Ovary (tissue), 7 donors: ENCODE measurements at regions not wholly inside any gene's neighbourhood (a gene's known extent, or its start where the extent isn't known, plus 50 kb on each side); places are given as distances from the start of the nearest gene placed in this dataset.

ENCODE experiments used
- DNase-seq, 5 donors: peaks; one replicate each; pipeline ENCODE4 v3.0.0-alpha.2; 2019 to 2020
- H3K27ac ChIP-seq, 2 donors: fragments of 200-600 bp; one replicate each; pipeline versions ENCODE4 v1.5.1 to v1.8.0; 2019 to 2022
- H3K27me3 ChIP-seq: fragments of 200-600 bp; one replicate; pipeline ENCODE4 v1.8.0; 2022
- H3K36me3 ChIP-seq: fragments of 200-600 bp; sonication (generic); one replicate; pipeline ENCODE4 v1.5.1; 2019
- H3K4me1 ChIP-seq: one replicate; pipeline ENCODE4 v1.8.1; 2013; ENCODE audit warnings: mild to moderate bottlenecking, moderate library complexity; ENCODE audit not compliant: insufficient read depth
- H3K4me3 ChIP-seq: fragments of 200-600 bp; sonication (generic); one replicate; pipeline ENCODE4 v1.5.1; 2017
- H3K9me3 ChIP-seq, 2 donors: fragments of 200-600 bp in 1 of 2; sonication (generic) in 1 of 2; one replicate each; pipeline versions ENCODE4 v1.5.1 to v1.8.1; 2013 to 2019; ENCODE audit warnings: mild to moderate bottlenecking in 1 of 2, moderate library complexity in 1 of 2
- CTCF ChIP-seq, 3 donors: fragments of 450-650 bp in 2 of 3; fragments of 200-600 bp in 1 of 3; IDR thresholded peaks; one replicate each; pipeline versions ENCODE4 v1.5.1 to v1.8.0; 2016 to 2022; ENCODE audit warnings: antibody characterized with exemption in 3 of 3, mild to moderate bottlenecking in 1 of 3
- EP300 ChIP-seq: sonication (generic); formaldehyde crosslinking; IDR thresholded peaks from one replicate; pipeline ENCODE4 v1.6.1; 2017; ENCODE audit warnings: antibody characterized with exemption
- POLR2A ChIP-seq: fragments of 450-650 bp; IDR thresholded peaks from one replicate; pipeline ENCODE4 v1.6.1; 2017; ENCODE audit warnings: antibody characterized with exemption, mild to moderate bottlenecking, moderate library complexity
- WGBS, 3 donors: extraction: QIAGEN DNeasy Blood & Tissue Kit in 1 of 3; methylation state at CpG; one replicate each; pipeline versions ENCODE4 v1.1.5 to v1.1.7; 2013 to 2017; 5-methylcytosine and 5-hydroxymethylcytosine counted together
- intact Hi-C, 4 donors: fragments of 100-400 bp; cut with DNase I; formaldehyde crosslinking; loops; one replicate each; pipeline versions ENCODE4 v1.11.0 to v1.15.1; 2022 to 2023
- donor health status: DM: no; HTN: no; CAD: no; lungs with moderate emphysema.
- donor health status: DM: no; HTN: no; CAD: no.
- donor health status: Bipolar disorder and iron deficiency.
- donor health status: DM: no; HTN: no; CAD: no.
- donor health status: DM: yes; HTN: yes; CAD: no.

GRCh38 chr9:38281917-38282316 lies 110.6 kb upstream of the ALDH1B1 start:
- TF ChIP-seq CTCF (IDR thresholded peaks at IDR 0.05) (no peak), EP300 (no peak), POLR2A (no peak)
- H3K4me1 ChIP-seq, result no peaks in the 10 kb centered on the region
- H3K9me3 ChIP-seq, result no peaks in the 10 kb centered on the region
- no peaks in the 10 kb centered on the region for H3K27me3 ChIP-seq
- no peak overlapping the region for H3K27ac ChIP-seq
- no peaks in the 10 kb centered on the region for H3K36me3 ChIP-seq
- DNase-seq, result no peak
- H3K4me3 ChIP-seq, result no peak overlapping the region
- 90% methylated on average over 11 of the region's 11 CpGs for WGBS, 3 donors
- intact Hi-C loops, result no loop called here

- no peak overlapping the region for H3K27ac ChIP-seq
- WGBS, 3 donors, result 82 to 89% (median 85%) methylated on average over 4 of the region's 4 CpGs
- no peaks in the 10 kb centered on the region for H3K27me3 ChIP-seq
- H3K36me3 ChIP-seq, result no peaks in the 10 kb centered on the region
- no peak for TF ChIP-seq CTCF (IDR thresholded peaks at IDR 0.05)
- no peak for TF ChIP-seq EP300
- TF ChIP-seq POLR2A, result no peak
- DNase-seq, result no peak
- H3K4me1 ChIP-seq, result no peaks in the 10 kb centered on the region
- intact Hi-C loops, result no loop called here
- H3K4me3 ChIP-seq, result no peak overlapping the region
- H3K9me3 ChIP-seq, result no peaks in the 10 kb centered on the region
Measured at GRCh38 chr9:38281196-38281595, 111.3 kb upstream of the ALDH1B1 start.

GRCh38 chr9:38280251-38280800 lies 112.2 kb upstream of the ALDH1B1 start:
- Histone ChIP-seq H3K9me3 (no peaks in the 10 kb centered on the region), H3K27me3 (no peaks in the 10 kb centered on the region), H3K4me3 (no peak overlapping the region), H3K27ac (no peak overlapping the region), H3K36me3 (no peaks in the 10 kb centered on the region), H3K4me1 (no peaks in the 10 kb centered on the region)
- no peak for DNase-seq
- intact Hi-C loops, result no loop called here
- no peak for TF ChIP-seq POLR2A
- no peak for TF ChIP-seq EP300
- no peak for TF ChIP-seq CTCF (IDR thresholded peaks at IDR 0.05)
- WGBS, 3 donors, result 72 to 80% (median 72%) methylated on average over 6 of the region's 6 CpGs

- no peaks in the 10 kb centered on the region for H3K27me3 ChIP-seq
- no peak for DNase-seq
- TF ChIP-seq CTCF (IDR thresholded peaks at IDR 0.05) (no peak), POLR2A (no peak), EP300 (no peak)
- H3K36me3 ChIP-seq, result no peaks in the 10 kb centered on the region
- H3K9me3 ChIP-seq, result no peaks in the 10 kb centered on the region
- H3K4me1 ChIP-seq, result no peaks in the 10 kb centered on the region
- H3K4me3 ChIP-seq, result no peak overlapping the region
- H3K27ac ChIP-seq, result no peak overlapping the region
- intact Hi-C loops, result loop anchor here in 1 of 4 donors (10.0 kb wide), 1 partner anchor 54 kb away; no protein-coding TSS in a partner anchor
- 70 to 85% (median 82%) methylated on average over 7 of the region's 7 CpGs for WGBS, 3 donors
Measured at GRCh38 chr9:38278931-38279679, 113.4 kb upstream of the ALDH1B1 start.
